IMR-90 (cell line): ENCODE measurements at regions not wholly inside any gene's neighbourhood (a gene's known extent, or its start where the extent isn't known, plus 50 kb on each side); places are given as distances from the start of the nearest gene placed in this dataset.

Experiments
- ATAC-seq: fragments of 200-7000 bp; cut with Tn5 transposase; 2 replicates; pipeline ENCODE4 v1.9.1; 2020; ENCODE audit warnings: low read depth, mild to moderate bottlenecking, moderate library complexity
- BruUV-seq: library from RNA; stranded (reverse); fragments of 400-500 nt; replicated peaks from 2 replicates; lab custom pipeline; 2021; lab: Mats Ljungman, UMichigan
- CTCF ChIA-PET: fragments of 300-600 bp; formaldehyde crosslinking; extraction: SDS; loops from one replicate; lab custom pipeline; 2021; ENCODE audit warnings: antibody characterized with exemption; lab: Yijun Ruan, JAX
- POLR2A ChIA-PET: fragments of 300-600 bp; sonication (Branson Sonifier 250); formaldehyde crosslinking; loops from one replicate; lab custom pipeline; 2022; ENCODE audit warnings: antibody characterized with exemption; ENCODE audit not compliant: unreplicated experiment; lab: Charles Lee
- DNase-seq: peaks from one replicate; pipeline ENCODE4 v3.0.0; 2013
- H2AFZ ChIP-seq: replicated peaks from 2 replicates; pipeline ENCODE3; 2013; ENCODE audit warnings: low read length, mild to moderate bottlenecking; ENCODE audit not compliant: poor library complexity
- H2AK5ac ChIP-seq: 2 replicates; pipeline ENCODE4 v1.6.1; 2013; ENCODE audit warnings: low read depth, low read length, inconsistent platforms
- H2AK9ac ChIP-seq: replicated peaks from 2 replicates; pipeline ENCODE3; 2013; ENCODE audit warnings: mild to moderate bottlenecking, low read depth, low read length, moderate library complexity; ENCODE audit not compliant: poor library complexity
- H2BK120ac ChIP-seq: 2 replicates; pipeline ENCODE4 v1.6.1; 2013; ENCODE audit warnings: low read depth, low read length, inconsistent platforms
- H2BK15ac ChIP-seq: 3 replicates; pipeline ENCODE4 v1.6.1; 2013; ENCODE audit warnings: low read depth, low read length, inconsistent platforms
- H2BK20ac ChIP-seq: 2 replicates; pipeline ENCODE4 v1.6.1; 2013; ENCODE audit warnings: low read depth, mild to moderate bottlenecking, inconsistent platforms, low read length, moderate library complexity
- H2BK5ac ChIP-seq: 2 replicates; pipeline ENCODE4 v1.6.1; 2013; ENCODE audit warnings: mild to moderate bottlenecking, low read depth, low read length, inconsistent platforms; ENCODE audit not compliant: poor library complexity, severe bottlenecking
- H3K14ac ChIP-seq: replicated peaks from 2 replicates; pipeline ENCODE4 v1.6.1; 2013; ENCODE audit warnings: low read depth, low read length, inconsistent platforms
- H3K18ac ChIP-seq: 2 replicates; pipeline ENCODE4 v1.6.1; 2013; ENCODE audit warnings: low read depth, low read length, control low read depth
- H3K23ac ChIP-seq: 2 replicates; pipeline ENCODE4 v1.6.1; 2013; ENCODE audit warnings: low read depth, low read length, inconsistent platforms
- H3K27ac ChIP-seq: 2 replicates; pipeline ENCODE4 v1.5.1; 2013; ENCODE audit warnings: mild to moderate bottlenecking, control low read depth, low read length; ENCODE audit not compliant: insufficient read depth
- H3K27me3 ChIP-seq: 2 replicates; pipeline ENCODE4 v1.6.1; 2013; ENCODE audit warnings: low read length; ENCODE audit not compliant: control insufficient read depth, insufficient read depth
- H3K36me3 ChIP-seq: 2 replicates; pipeline ENCODE4 v1.6.1; 2013; ENCODE audit warnings: low read length, mixed read lengths; ENCODE audit not compliant: control insufficient read depth, insufficient read depth
- H3K4ac ChIP-seq: 2 replicates; pipeline ENCODE4 v1.6.1; 2013; ENCODE audit warnings: low read depth, low read length, inconsistent platforms
- H3K4me1 ChIP-seq: 2 replicates; pipeline ENCODE4 v1.6.1; 2013; ENCODE audit warnings: low read length, mixed read lengths; ENCODE audit not compliant: control insufficient read depth, insufficient read depth
- H3K4me2 ChIP-seq: 2 replicates; pipeline ENCODE4 v1.6.1; 2013; ENCODE audit warnings: low read depth, mild to moderate bottlenecking, control low read depth, low read length, moderate library complexity
- H3K4me3 ChIP-seq: 2 replicates; pipeline ENCODE4 v1.5.1; 2013; ENCODE audit warnings: low read depth, mild to moderate bottlenecking, control low read depth, low read length, moderate library complexity; ENCODE audit not compliant: insufficient read depth
- H3K56ac ChIP-seq: 2 replicates; pipeline ENCODE4 v1.6.1; 2013; ENCODE audit warnings: low read length, inconsistent platforms; ENCODE audit not compliant: insufficient read depth; ENCODE audit errors: extremely low read depth
- H3K79me1 ChIP-seq, 2 experiments: 2 replicates each; pipeline ENCODE4 v1.6.1; 2013; ENCODE audit warnings: low read length in 2 of 2, inconsistent platforms in 1 of 2, low read depth in 1 of 2
- H3K9ac ChIP-seq: 2 replicates; pipeline ENCODE4 v1.6.1; 2013; ENCODE audit warnings: low read depth, low read length, control low read depth
- H3K9me1 ChIP-seq: 2 replicates; pipeline ENCODE4 v1.6.1; 2013; ENCODE audit warnings: low read length, inconsistent platforms; ENCODE audit not compliant: insufficient read depth
- H3K9me3 ChIP-seq: 2 replicates; pipeline ENCODE4 v1.6.1; 2013; ENCODE audit warnings: low read length; ENCODE audit not compliant: control insufficient read depth, insufficient read depth
- H4K20me1 ChIP-seq: 2 replicates; pipeline ENCODE4 v1.6.1; 2013; ENCODE audit warnings: low read length, inconsistent platforms; ENCODE audit not compliant: insufficient read depth
- H4K5ac ChIP-seq: 2 replicates; pipeline ENCODE4 v1.6.1; 2013; ENCODE audit warnings: mild to moderate bottlenecking, low read depth, low read length, control low read depth
- H4K8ac ChIP-seq, 2 experiments: 2 replicates each; pipeline ENCODE4 v1.6.1; 2013; ENCODE audit warnings: low read depth in 2 of 2, low read length in 2 of 2, control low read depth in 1 of 2, inconsistent platforms in 1 of 2
- H4K91ac ChIP-seq: 2 replicates; pipeline ENCODE4 v1.6.1; 2013; ENCODE audit warnings: low read depth, low read length, inconsistent platforms; ENCODE audit not compliant: insufficient read depth
- BHLHE40 ChIP-seq: fragments of 150-350 bp; IDR thresholded peaks from 2 replicates; pipeline ENCODE4 v1.6.1; 2016; ENCODE audit warnings: mild to moderate bottlenecking, low read depth, low read length
- CEBPB ChIP-seq: IDR thresholded peaks from 2 replicates; pipeline ENCODE4 v1.6.1; 2012; ENCODE audit warnings: low read depth, low read length, improper control_type of control experiment
- CHD1 ChIP-seq: IDR thresholded peaks from 2 replicates; pipeline ENCODE4 v1.6.1; 2012; ENCODE audit warnings: low read depth, low read length, improper control_type of control experiment
- FOS ChIP-seq: fragments of 150-350 bp; IDR thresholded peaks from 2 replicates; pipeline ENCODE4 v1.6.1; 2016; ENCODE audit warnings: low read depth, low read length
- MAFK ChIP-seq: IDR thresholded peaks from 2 replicates; pipeline ENCODE4 v1.6.1; 2012; ENCODE audit warnings: low read depth, low read length, improper control_type of control experiment
- MAZ ChIP-seq: IDR thresholded peaks from 2 replicates; pipeline ENCODE4 v1.6.1; 2012; ENCODE audit warnings: low read depth, mild to moderate bottlenecking, low read length, improper control_type of control experiment, moderate library complexity, borderline replicate concordance
- MXI1 ChIP-seq: IDR thresholded peaks from 2 replicates; pipeline ENCODE4 v1.6.1; 2012; ENCODE audit warnings: low read depth, mild to moderate bottlenecking, low read length, moderate library complexity, borderline replicate concordance
- NFE2L2 ChIP-seq: fragments of 150-350 bp; IDR thresholded peaks from 2 replicates; pipeline ENCODE4 v1.6.1; 2016; ENCODE audit warnings: low read depth, mild to moderate bottlenecking, low read length
- POLR2A ChIP-seq: IDR thresholded peaks from 2 replicates; pipeline ENCODE4 v1.6.1; 2012; ENCODE audit warnings: mild to moderate bottlenecking, low read depth, low read length
- RAD21 ChIP-seq: IDR thresholded peaks from 2 replicates; pipeline ENCODE4 v1.6.1; 2012; ENCODE audit warnings: low read length, improper control_type of control experiment
- RCOR1 ChIP-seq: IDR thresholded peaks from 2 replicates; pipeline ENCODE4 v1.6.1; 2012; ENCODE audit warnings: mild to moderate bottlenecking, low read length, improper control_type of control experiment; ENCODE audit not compliant: insufficient replicate concordance
- RFX5 ChIP-seq: IDR thresholded peaks from 2 replicates; pipeline ENCODE4 v1.8.0; 2012; ENCODE audit warnings: low read depth, mild to moderate bottlenecking, low read length, moderate library complexity
- SMC3 ChIP-seq: fragments of 150-350 bp; IDR thresholded peaks from 2 replicates; pipeline ENCODE4 v1.6.1; 2016; ENCODE audit warnings: low read depth, mild to moderate bottlenecking, antibody characterized with exemption, low read length, moderate library complexity
- WGBS, 2 experiments: methylation state at CpG; one replicate each; pipeline versions ENCODE4 v1.1.5 to v1.1.7; 2013; ENCODE audit warnings: missing lambda C conversion rate in 2 of 2; ENCODE audit not compliant: insufficient read length in 1 of 2; ENCODE audit errors: extremely low coverage in 2 of 2; 5-methylcytosine and 5-hydroxymethylcytosine counted together
- dilution Hi-C: fragments of 300-500 bp; cut with HindIII; formaldehyde crosslinking; loops from one replicate; pipeline ENCODE4 v1.14.3; 2018; ENCODE audit warnings: low sequenced_read_pairs; ENCODE audit not compliant: unreplicated experiment
- in situ Hi-C: fragments of 300-500 bp; cut with MboI; formaldehyde crosslinking; loops from 3 replicates; pipeline ENCODE4 v1.14.3; 2019; ENCODE audit warnings: low sequenced_read_pairs, inconsistent platforms, mixed read lengths
- intact Hi-C: fragments of 100-400 bp; cut with micrococcal nuclease; formaldehyde crosslinking; loops from 2 replicates; pipeline ENCODE4 v1.10.0; 2022
- TF ChIP-seq, protein P1 (sequence below): conservative IDR thresholded peaks from 2 replicates; pipeline ENCODE4 v1.5.1; 2012; ENCODE audit warnings: mild to moderate bottlenecking, low read depth, low read length, improper control_type of control experiment
- TF ChIP-seq, protein P2 (sequence below): fragments of 150-350 bp; IDR thresholded peaks from 2 replicates; pipeline ENCODE4 v1.6.1; 2016; ENCODE audit warnings: low read depth, mild to moderate bottlenecking, low read length, moderate library complexity, borderline replicate concordance
- TF ChIP-seq, protein P3 (sequence below): fragments of 150-350 bp; IDR thresholded peaks from 2 replicates; pipeline ENCODE4 v1.6.1; 2017; ENCODE audit warnings: mild to moderate bottlenecking, antibody characterized with exemption, low read length, low read depth

DNA sequence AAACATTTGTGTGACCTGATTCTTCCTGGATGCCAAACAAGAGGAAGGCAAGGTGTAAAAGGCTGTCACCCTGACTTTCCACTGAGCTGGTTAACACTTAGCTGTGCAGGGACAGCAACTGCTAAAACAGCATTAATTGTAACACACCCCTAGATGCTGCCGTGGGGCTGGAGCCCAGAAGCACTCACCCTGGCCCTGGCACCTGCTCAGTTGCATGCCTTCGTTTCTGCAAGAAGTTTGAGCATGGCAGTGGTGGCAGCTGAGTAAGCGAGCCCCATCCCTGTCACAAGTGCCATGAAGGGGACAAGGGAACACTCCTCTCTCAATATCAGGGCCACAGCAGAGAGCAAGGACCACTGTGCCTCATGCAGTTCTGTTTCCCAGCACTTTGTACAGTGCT lies 330.2 kb downstream of the TMEM114 start:
- no peak overlapping the region for H4K91ac ChIP-seq
- H2AFZ ChIP-seq, result no peak overlapping the region
- no peak overlapping the region for H3K4ac ChIP-seq
- WGBS, 2 experiments, result 80% methylated on average over 1 of the region's 3 CpGs; no CpG with 5 or more reads in 1 of the 2 experiments
- no TSS peak for BruUV-seq
- ATAC-seq (no peak), DNase-seq (no peak)
- no peaks in the 10 kb centered on the region for H3K27me3 ChIP-seq
- H4K5ac ChIP-seq, result no peak overlapping the region
- H2AK5ac ChIP-seq, result no peak overlapping the region
- no peak overlapping the region for H2AK9ac ChIP-seq
- no peak overlapping the region for H3K4me3 ChIP-seq
- H3K23ac ChIP-seq, result no peak overlapping the region
- in situ Hi-C loops, result no loop called here
- no peak overlapping the region for H2BK5ac ChIP-seq
- no peaks in the 10 kb centered on the region for H3K4me1 ChIP-seq
- no peak overlapping the region for H4K8ac ChIP-seq
- H3K9me3 ChIP-seq, result peaks cover 18% of the 10 kb centered on the region
- intact Hi-C loops, result no loop called here
- H4K20me1 ChIP-seq, result no peaks in the 10 kb centered on the region
- no peak overlapping the region for H3K27ac ChIP-seq
- no peak overlapping the region for H2BK20ac ChIP-seq
- H3K56ac ChIP-seq, result no peak overlapping the region
- no peak overlapping the region for H2BK15ac ChIP-seq
- dilution Hi-C loops, result no loop called here
- ChIA-PET CTCF (no interaction called here), POLR2A (no interaction called here)
- no peaks in the 10 kb centered on the region for H3K36me3 ChIP-seq
- no peak overlapping the region for H3K14ac ChIP-seq
- no peaks in the 10 kb centered on the region for H3K79me1 ChIP-seq
- TF ChIP-seq MXI1 (no peak), RFX5 (no peak), NFE2L2 (no peak), RAD21 (no peak), FOS (no peak), MAZ (no peak), MAFK (no peak), CHD1 (no peak), CEBPB (no peak), BHLHE40 (no peak), SMC3 (no peak), POLR2A (no peak), RCOR1 (no peak)
- TF ChIP-seq, protein P1, sequence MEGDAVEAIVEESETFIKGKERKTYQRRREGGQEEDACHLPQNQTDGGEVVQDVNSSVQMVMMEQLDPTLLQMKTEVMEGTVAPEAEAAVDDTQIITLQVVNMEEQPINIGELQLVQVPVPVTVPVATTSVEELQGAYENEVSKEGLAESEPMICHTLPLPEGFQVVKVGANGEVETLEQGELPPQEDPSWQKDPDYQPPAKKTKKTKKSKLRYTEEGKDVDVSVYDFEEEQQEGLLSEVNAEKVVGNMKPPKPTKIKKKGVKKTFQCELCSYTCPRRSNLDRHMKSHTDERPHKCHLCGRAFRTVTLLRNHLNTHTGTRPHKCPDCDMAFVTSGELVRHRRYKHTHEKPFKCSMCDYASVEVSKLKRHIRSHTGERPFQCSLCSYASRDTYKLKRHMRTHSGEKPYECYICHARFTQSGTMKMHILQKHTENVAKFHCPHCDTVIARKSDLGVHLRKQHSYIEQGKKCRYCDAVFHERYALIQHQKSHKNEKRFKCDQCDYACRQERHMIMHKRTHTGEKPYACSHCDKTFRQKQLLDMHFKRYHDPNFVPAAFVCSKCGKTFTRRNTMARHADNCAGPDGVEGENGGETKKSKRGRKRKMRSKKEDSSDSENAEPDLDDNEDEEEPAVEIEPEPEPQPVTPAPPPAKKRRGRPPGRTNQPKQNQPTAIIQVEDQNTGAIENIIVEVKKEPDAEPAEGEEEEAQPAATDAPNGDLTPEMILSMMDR, result no peak
- TF ChIP-seq, protein P2, sequence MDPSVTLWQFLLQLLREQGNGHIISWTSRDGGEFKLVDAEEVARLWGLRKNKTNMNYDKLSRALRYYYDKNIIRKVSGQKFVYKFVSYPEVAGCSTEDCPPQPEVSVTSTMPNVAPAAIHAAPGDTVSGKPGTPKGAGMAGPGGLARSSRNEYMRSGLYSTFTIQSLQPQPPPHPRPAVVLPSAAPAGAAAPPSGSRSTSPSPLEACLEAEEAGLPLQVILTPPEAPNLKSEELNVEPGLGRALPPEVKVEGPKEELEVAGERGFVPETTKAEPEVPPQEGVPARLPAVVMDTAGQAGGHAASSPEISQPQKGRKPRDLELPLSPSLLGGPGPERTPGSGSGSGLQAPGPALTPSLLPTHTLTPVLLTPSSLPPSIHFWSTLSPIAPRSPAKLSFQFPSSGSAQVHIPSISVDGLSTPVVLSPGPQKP, result no peak
- TF ChIP-seq, protein P3, sequence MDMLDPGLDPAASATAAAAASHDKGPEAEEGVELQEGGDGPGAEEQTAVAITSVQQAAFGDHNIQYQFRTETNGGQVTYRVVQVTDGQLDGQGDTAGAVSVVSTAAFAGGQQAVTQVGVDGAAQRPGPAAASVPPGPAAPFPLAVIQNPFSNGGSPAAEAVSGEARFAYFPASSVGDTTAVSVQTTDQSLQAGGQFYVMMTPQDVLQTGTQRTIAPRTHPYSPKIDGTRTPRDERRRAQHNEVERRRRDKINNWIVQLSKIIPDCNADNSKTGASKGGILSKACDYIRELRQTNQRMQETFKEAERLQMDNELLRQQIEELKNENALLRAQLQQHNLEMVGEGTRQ, result no peak
- no peaks in the 10 kb centered on the region for H3K9me1 ChIP-seq
- no peak overlapping the region for H3K4me2 ChIP-seq
- H3K9ac ChIP-seq, result no peak overlapping the region
- no peak overlapping the region for H3K18ac ChIP-seq
- no peak overlapping the region for H2BK120ac ChIP-seq
